ENCODE measurements at regions not wholly inside any gene's neighbourhood (a gene's known extent, or its start where the extent isn't known, plus 50 kb on each side); places are given as distances from the start of the nearest gene placed in this dataset.

- ChIA-PET POLR2A (no interaction called here), RAD21 (ENCODE audit: low non-redundant PET in 1 of 2, low total read pairs in 2 of 2, uncharacterized antibody in 2 of 2, unreplicated experiment in 2 of 2) (no interaction called here), CTCF (no interaction called here)
- no peak overlapping the region for H3K9ac ChIP-seq (ENCODE audit: low read length)
- DNase-seq (ENCODE audit: low read depth, low spot score) = no peak
- no peaks in the 10 kb centered on the region for H3K27me3 ChIP-seq (ENCODE audit: insufficient read depth, low read length)
- H3K4me3 ChIP-seq (replicated peaks in 1 of 2; ENCODE audit: low read depth in 1 of 2, low read length in 2 of 2) = no peak overlapping the region
- no peak overlapping the region for H3K4me2 ChIP-seq (ENCODE audit: low read length)
- no TSS peak for BruUV-seq (replicated peaks)
- H3K9me3 ChIP-seq (ENCODE audit: control insufficient read depth in 1 of 2, insufficient read depth in 1 of 2, low read depth in 1 of 2, low read length in 2 of 2) = peaks cover 7 to 15% of the 10 kb centered on the region in 2 experiments; a peak in 2 of 4 replicates
- no peaks in the 10 kb centered on the region for H4K20me1 ChIP-seq (ENCODE audit: insufficient read depth)
- H3K79me2 ChIP-seq (ENCODE audit: insufficient read depth, low read length) = no peaks in the 10 kb centered on the region
- H3K27ac ChIP-seq (ENCODE audit: low read depth, low read length) = no peak overlapping the region
- no peak for ATAC-seq
- TF ChIP-seq POLR2A (IDR thresholded peaks at IDR 0.05; ENCODE audit: borderline replicate concordance, extremely low read depth, insufficient read depth, insufficient read length) = no peak
- TF ChIP-seq CTCF (IDR thresholded peaks at IDR 0.05 in 2 of 3, conservative IDR thresholded peaks at IDR 0.05 in 1 of 3; ENCODE audit: borderline replicate concordance in 1 of 3, insufficient read depth in 1 of 3, low read depth in 2 of 3, low read length in 2 of 3) = no peak
- TF ChIP-seq TCF7L2 (IDR thresholded peaks at IDR 0.05; ENCODE audit: borderline replicate concordance, extremely low read depth, insufficient read depth, insufficient read length) = no peak
- no peak for TF ChIP-seq EGR1 (IDR thresholded peaks at IDR 0.05; ENCODE audit: low read depth)
- TF ChIP-seq CBX3 (IDR thresholded peaks at IDR 0.05; ENCODE audit: low read depth) = no peak
- no peak for TF ChIP-seq ELF1 (IDR thresholded peaks at IDR 0.05; ENCODE audit: borderline replicate concordance, low read depth)
- TF ChIP-seq ZFX (IDR thresholded peaks at IDR 0.05) = no peak
- no peak for TF ChIP-seq EZH2 (IDR thresholded peaks at IDR 0.05)
- TF ChIP-seq POLR2AphosphoS5 (IDR thresholded peaks at IDR 0.05; ENCODE audit: low read depth, low read length) = no peak
- TF ChIP-seq YY1 (IDR thresholded peaks at IDR 0.05; ENCODE audit: extremely low read depth, insufficient replicate concordance, low read depth, low read length) = no peak
- TF ChIP-seq ZNF274 (IDR thresholded peaks at IDR 0.05; ENCODE audit: low read depth, low read length) = no peak
- TF ChIP-seq EZH2phosphoT487 (IDR thresholded peaks at IDR 0.05; ENCODE audit: borderline replicate concordance) = no peak
- TF ChIP-seq FOSL1 (IDR thresholded peaks at IDR 0.05; ENCODE audit: low read depth) = no peak
- no peak for TF ChIP-seq CEBPB (IDR thresholded peaks at IDR 0.05; ENCODE audit: low read depth)
- TF ChIP-seq, protein P1, sequence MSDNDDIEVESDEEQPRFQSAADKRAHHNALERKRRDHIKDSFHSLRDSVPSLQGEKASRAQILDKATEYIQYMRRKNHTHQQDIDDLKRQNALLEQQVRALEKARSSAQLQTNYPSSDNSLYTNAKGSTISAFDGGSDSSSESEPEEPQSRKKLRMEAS (IDR thresholded peaks at IDR 0.05) = no peak
- no peak for TF ChIP-seq RAD21 (IDR thresholded peaks at IDR 0.05; ENCODE audit: low read depth)
- H3K9me2 ChIP-seq (ENCODE audit: insufficient read depth) = no peaks in the 10 kb centered on the region
- no peaks in the 10 kb centered on the region for H3K4me1 ChIP-seq (ENCODE audit: control insufficient read depth in 1 of 2, insufficient read depth in 2 of 2, low read length in 2 of 2)
- no peaks in the 10 kb centered on the region for H3K36me3 ChIP-seq (ENCODE audit: control insufficient read depth in 1 of 2, insufficient read depth in 2 of 2, low read length in 2 of 2)
- H2AFZ ChIP-seq (ENCODE audit: low read depth, low read length, poor library complexity, severe bottlenecking) = no peak overlapping the region
- intact Hi-C loops (cut with micrococcal nuclease) = no loop called here
These were observed 933.3 kb upstream of the CTNND2 start for GRCh38 chr5:12837592-12837991.

All from HCT116 (cell line).